Astrocyte (in vitro differentiated cells and primary cell): ENCODE measurements at regions not wholly inside any gene's neighbourhood (a gene's known extent, or its start where the extent isn't known, plus 50 kb on each side); places are given as distances from the start of the nearest gene placed in this dataset.

ENCODE experiments used
- DNase-seq: peaks from one replicate; pipeline ENCODE4 v3.0.0-alpha.2; 2010; ENCODE audit warnings: low read depth
- FAIRE-seq: peaks from 2 replicates; lab custom pipeline; 2011; peaks lifted over from hg19 to GRCh38; lab: Jason Lieb, UNC
- H2AFZ ChIP-seq: 2 replicates; pipeline ENCODE4 v1.6.0; 2012; ENCODE audit warnings: low read depth, low read length, inconsistent platforms
- H3K27ac ChIP-seq: 2 replicates; pipeline ENCODE4 v1.5.1; 2011; ENCODE audit warnings: low read depth, low read length, inconsistent platforms
- H3K27me3 ChIP-seq: 2 replicates; pipeline ENCODE4 v1.6.0; 2011; ENCODE audit warnings: low read length, inconsistent platforms; ENCODE audit not compliant: insufficient read depth
- H3K36me3 ChIP-seq: 2 replicates; pipeline ENCODE4 v1.5.1; 2011; ENCODE audit warnings: low read length, inconsistent platforms; ENCODE audit not compliant: insufficient read depth
- H3K4me1 ChIP-seq: 2 replicates; pipeline ENCODE4 v1.5.1; 2011; ENCODE audit warnings: low read length, inconsistent platforms; ENCODE audit not compliant: insufficient read depth
- H3K4me2 ChIP-seq: 2 replicates; pipeline ENCODE4 v1.6.0; 2012; ENCODE audit warnings: low read length, inconsistent platforms
- H3K4me3 ChIP-seq: 2 replicates; pipeline ENCODE4 v1.5.1; 2011; ENCODE audit warnings: low read depth, mild to moderate bottlenecking, low read length, inconsistent platforms; ENCODE audit not compliant: insufficient read depth
- H3K79me2 ChIP-seq: 2 replicates; pipeline ENCODE4 v1.6.0; 2012; ENCODE audit warnings: mild to moderate bottlenecking, low read length, inconsistent platforms; ENCODE audit not compliant: insufficient read depth
- H3K9ac ChIP-seq: 2 replicates; pipeline ENCODE4 v1.6.0; 2012; ENCODE audit warnings: mild to moderate bottlenecking, low read length, inconsistent platforms
- H3K9me3 ChIP-seq: 2 replicates; pipeline ENCODE4 v1.5.1; 2012; ENCODE audit warnings: low read depth, mild to moderate bottlenecking, low read length, inconsistent platforms; ENCODE audit not compliant: insufficient read depth
- H4K20me1 ChIP-seq: 2 replicates; pipeline ENCODE4 v1.6.0; 2012; ENCODE audit warnings: low read length, inconsistent platforms; ENCODE audit not compliant: insufficient read depth
- H3K27ac Mint-ChIP-seq: one replicate; pipeline ENCODE4 v1.8.0; 2021; ENCODE audit warnings: mild to moderate bottlenecking, mixed read lengths; ENCODE audit not compliant: unreplicated experiment
- H3K27me3 Mint-ChIP-seq: one replicate; pipeline ENCODE4 v1.8.0; 2021; ENCODE audit warnings: low read depth, mixed read lengths; ENCODE audit not compliant: unreplicated experiment
- H3K36me3 Mint-ChIP-seq: one replicate; pipeline ENCODE4 v1.8.0; 2021; ENCODE audit warnings: low read depth, mixed read lengths; ENCODE audit not compliant: unreplicated experiment
- H3K4me1 Mint-ChIP-seq: one replicate; pipeline ENCODE4 v1.8.0; 2021; ENCODE audit warnings: low read depth, mixed read lengths; ENCODE audit not compliant: unreplicated experiment
- H3K4me3 Mint-ChIP-seq: one replicate; pipeline ENCODE4 v1.8.0; 2021; ENCODE audit warnings: mild to moderate bottlenecking, moderate library complexity, mixed read lengths; ENCODE audit not compliant: unreplicated experiment
- H3K9me3 Mint-ChIP-seq: one replicate; pipeline ENCODE4 v1.8.0; 2021; ENCODE audit warnings: mild to moderate bottlenecking, mixed read lengths; ENCODE audit not compliant: unreplicated experiment
- CTCF ChIP-seq: IDR thresholded peaks from 2 replicates; pipeline ENCODE4 v1.5.1; 2011; ENCODE audit warnings: low read depth, mild to moderate bottlenecking, inconsistent platforms, low read length, moderate library complexity; ENCODE audit not compliant: insufficient read depth
- EZH2 ChIP-seq: IDR thresholded peaks from 2 replicates; pipeline ENCODE4 v1.6.1; 2012; ENCODE audit warnings: mild to moderate bottlenecking, low read length, inconsistent platforms; ENCODE audit not compliant: insufficient read depth

GRCh38 chr3:193819117-193820010 lies 226.4 kb downstream of the OPA1 start:
- H3K9me3 Mint-ChIP-seq = no peaks in the 10 kb centered on the region
- FAIRE-seq (no peak), DNase-seq (no peak)
- H3K36me3 Mint-ChIP-seq = no peaks in the 10 kb centered on the region
- Histone ChIP-seq H3K9me3 (no peaks in the 10 kb centered on the region), H3K9ac (no peak overlapping the region), H3K4me2 (no peak overlapping the region), H2AFZ (no peak overlapping the region), H3K4me3 (no peak overlapping the region), H3K27ac (no peak overlapping the region), H3K4me1 (peaks cover 5% of the 10 kb centered on the region), H4K20me1 (no peaks in the 10 kb centered on the region), H3K27me3 (peaks cover 30% of the 10 kb centered on the region), H3K79me2 (no peaks in the 10 kb centered on the region), H3K36me3 (no peaks in the 10 kb centered on the region)
- peaks cover 51% of the 10 kb centered on the region for H3K27me3 Mint-ChIP-seq
- TF ChIP-seq CTCF (no peak), EZH2 (no peak)
- no peak overlapping the region for H3K27ac Mint-ChIP-seq
- no peak overlapping the region for H3K4me3 Mint-ChIP-seq
- peaks cover 22% of the 10 kb centered on the region for H3K4me1 Mint-ChIP-seq

GRCh38 chr3:193821151-193821668 lies 228.2 kb downstream of the OPA1 start:
- DNase-seq (peak; percentile 13), FAIRE-seq (peak; percentile 13)
- Histone ChIP-seq H2AFZ (no peak overlapping the region), H3K9ac (no peak overlapping the region), H3K4me1 (peaks cover 8% of the 10 kb centered on the region), H3K79me2 (no peaks in the 10 kb centered on the region), H3K36me3 (no peaks in the 10 kb centered on the region), H3K27ac (no peak overlapping the region), H3K27me3 (peaks cover 34% of the 10 kb centered on the region), H3K4me3 (no peak overlapping the region), H4K20me1 (no peaks in the 10 kb centered on the region), H3K9me3 (no peaks in the 10 kb centered on the region), H3K4me2 (no peak overlapping the region)
- Mint-ChIP-seq H3K4me3 (no peak overlapping the region), H3K36me3 (no peaks in the 10 kb centered on the region), H3K9me3 (no peaks in the 10 kb centered on the region), H3K4me1 (peaks cover 26% of the 10 kb centered on the region), H3K27ac (no peak overlapping the region), H3K27me3 (peaks cover 51% of the 10 kb centered on the region)
- TF ChIP-seq EZH2 = no peak
- no peak for TF ChIP-seq CTCF
